B cell (primary cell): ENCODE measurements at regions not wholly inside any gene's neighbourhood (a gene's known extent, or its start where the extent isn't known, plus 50 kb on each side); places are given as distances from the start of the nearest gene placed in this dataset.

Experiments
- CTCF ChIP-seq: fragments of 200-600 bp; IDR thresholded peaks from one replicate; pipeline ENCODE4 v1.8.0; 2022; ENCODE audit warnings: antibody characterized with exemption, mild to moderate bottlenecking
- EZH2 ChIP-seq: IDR thresholded peaks from 2 replicates; pipeline ENCODE4 v1.6.1; 2012; ENCODE audit warnings: borderline replicate concordance, low read depth, mild to moderate bottlenecking, moderate library complexity, low read length; ENCODE audit not compliant: insufficient read depth, poor library complexity, severe bottlenecking

GRCh38 chr5:175082866-175083590 is 358.6 kb downstream of the MSX2 start:
- no peak for TF ChIP-seq CTCF
- no peak for TF ChIP-seq EZH2
